ENCODE measurements at regions not wholly inside any gene's neighbourhood (a gene's known extent, or its start where the extent isn't known, plus 50 kb on each side); places are given as distances from the start of the nearest gene placed in this dataset.

DNA sequence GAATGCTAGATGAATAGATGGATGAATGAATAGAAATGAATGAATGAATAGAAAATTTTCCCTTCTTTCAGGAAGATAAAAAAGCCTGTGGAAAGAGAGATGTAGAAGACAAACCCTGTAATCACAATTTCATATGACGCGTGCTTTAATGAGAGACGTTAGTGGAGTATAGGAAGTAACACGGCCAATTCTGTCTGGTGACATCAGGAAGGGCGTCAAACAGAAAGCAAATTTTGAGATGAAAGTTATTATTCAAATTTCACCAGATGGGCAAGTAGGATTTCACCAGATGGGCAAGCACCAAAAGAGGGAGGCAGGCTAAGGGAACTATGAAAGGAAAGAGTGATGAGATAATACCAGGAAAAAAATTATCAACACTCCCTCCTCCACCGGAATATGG lies 128.9 kb upstream of the PRSS1 start:
- intact Hi-C loops (cut with DNase I; ENCODE audit: low total_unique reads): no loop called here
- TF ChIP-seq, protein P1, sequence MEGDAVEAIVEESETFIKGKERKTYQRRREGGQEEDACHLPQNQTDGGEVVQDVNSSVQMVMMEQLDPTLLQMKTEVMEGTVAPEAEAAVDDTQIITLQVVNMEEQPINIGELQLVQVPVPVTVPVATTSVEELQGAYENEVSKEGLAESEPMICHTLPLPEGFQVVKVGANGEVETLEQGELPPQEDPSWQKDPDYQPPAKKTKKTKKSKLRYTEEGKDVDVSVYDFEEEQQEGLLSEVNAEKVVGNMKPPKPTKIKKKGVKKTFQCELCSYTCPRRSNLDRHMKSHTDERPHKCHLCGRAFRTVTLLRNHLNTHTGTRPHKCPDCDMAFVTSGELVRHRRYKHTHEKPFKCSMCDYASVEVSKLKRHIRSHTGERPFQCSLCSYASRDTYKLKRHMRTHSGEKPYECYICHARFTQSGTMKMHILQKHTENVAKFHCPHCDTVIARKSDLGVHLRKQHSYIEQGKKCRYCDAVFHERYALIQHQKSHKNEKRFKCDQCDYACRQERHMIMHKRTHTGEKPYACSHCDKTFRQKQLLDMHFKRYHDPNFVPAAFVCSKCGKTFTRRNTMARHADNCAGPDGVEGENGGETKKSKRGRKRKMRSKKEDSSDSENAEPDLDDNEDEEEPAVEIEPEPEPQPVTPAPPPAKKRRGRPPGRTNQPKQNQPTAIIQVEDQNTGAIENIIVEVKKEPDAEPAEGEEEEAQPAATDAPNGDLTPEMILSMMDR (IDR thresholded peaks at IDR 0.05): no peak
- TF ChIP-seq POLR2AphosphoS5 (IDR thresholded peaks at IDR 0.05): no peak
- no peak for TF ChIP-seq POLR2A (IDR thresholded peaks at IDR 0.05)
- no peak for TF ChIP-seq EP300 (IDR thresholded peaks at IDR 0.05)
- Histone ChIP-seq H3K27ac (no peak overlapping the region), H3K4me3 (no peak overlapping the region), H3K9me3 (no peaks in the 10 kb centered on the region), H3K27me3 (peaks cover 0 to 17% (median 0%) of the 10 kb centered on the region in 3 donors), H3K4me1 (no peaks in the 10 kb centered on the region), H3K36me3 (no peaks in the 10 kb centered on the region)
- 72 to 86% (median 80%) methylated on average over 6 of the region's 6 CpGs for WGBS, 5 donors
- DNase-seq: no peak

DNA sequence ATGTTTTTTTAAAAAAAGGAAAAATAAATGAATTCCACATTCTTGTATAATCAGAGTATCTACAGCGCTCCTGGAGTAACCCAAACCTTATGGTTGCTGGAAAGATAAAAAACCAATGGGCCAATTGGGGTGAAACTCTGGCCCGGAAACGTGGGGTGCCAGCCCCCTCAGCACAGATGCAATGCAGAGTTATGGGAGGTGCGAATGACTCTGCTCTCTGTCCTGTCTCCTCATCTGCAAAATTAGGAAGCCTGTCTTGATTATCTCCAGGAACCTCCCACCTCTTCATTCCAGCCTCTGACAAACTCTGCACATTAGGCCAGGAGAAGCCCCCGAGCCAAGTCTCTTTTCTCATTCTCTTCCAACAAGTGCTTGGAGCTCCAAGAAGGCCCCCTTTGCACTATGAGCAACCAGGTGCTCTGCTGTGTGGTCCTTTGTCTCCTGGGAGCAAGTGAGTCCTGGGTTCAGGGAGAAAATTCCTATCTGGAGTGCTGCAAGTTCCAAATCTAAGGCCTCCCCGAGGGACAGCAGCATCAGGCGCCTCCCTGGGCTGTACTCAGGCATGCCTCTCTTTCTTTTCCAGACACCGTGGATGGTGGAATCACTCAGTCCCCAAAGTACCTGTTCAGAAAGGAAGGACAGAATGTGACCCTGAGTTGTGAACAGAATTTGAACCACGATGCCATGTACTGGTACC lies 130.5 kb upstream of the PRSS1 start:
- Histone ChIP-seq H3K9me3 (no peaks in the 10 kb centered on the region), H3K27me3 (peaks cover 0 to 23% (median 0%) of the 10 kb centered on the region in 3 donors), H3K36me3 (no peaks in the 10 kb centered on the region), H3K27ac (no peak overlapping the region), H3K4me1 (no peaks in the 10 kb centered on the region), H3K4me3 (no peak overlapping the region)
- no peak for DNase-seq
- TF ChIP-seq, protein P1 (IDR thresholded peaks at IDR 0.05): no peak
- TF ChIP-seq POLR2A (IDR thresholded peaks at IDR 0.05) (no peak), EP300 (IDR thresholded peaks at IDR 0.05) (no peak), POLR2AphosphoS5 (IDR thresholded peaks at IDR 0.05) (no peak)
- intact Hi-C loops (cut with DNase I; ENCODE audit: low total_unique reads): loop anchor here (10.0 kb wide), 1 partner anchor 156 kb away; the partner anchor contains the start of gene PRSS2
- WGBS, 5 donors: 80 to 86% (median 82%) methylated on average over 7 to 9 of the region's 9 CpGs

- no peak for TF ChIP-seq EP300 (IDR thresholded peaks at IDR 0.05)
- no peak for TF ChIP-seq POLR2AphosphoS5 (IDR thresholded peaks at IDR 0.05)
- no peak for TF ChIP-seq POLR2A (IDR thresholded peaks at IDR 0.05)
- TF ChIP-seq, protein P1 (IDR thresholded peaks at IDR 0.05): no peak
- Histone ChIP-seq H3K27me3 (peaks cover 0 to 23% (median 0%) of the 10 kb centered on the region in 3 donors), H3K4me3 (no peak overlapping the region), H3K4me1 (no peaks in the 10 kb centered on the region), H3K9me3 (no peaks in the 10 kb centered on the region), H3K27ac (no peak overlapping the region), H3K36me3 (no peaks in the 10 kb centered on the region)
- whole genome bisulfite sequencing, 5 donors: 75 to 92% (median 85%) methylated on average over 2 of the region's 2 CpGs
- no peak for DNase-seq
- intact Hi-C loops (cut with DNase I; ENCODE audit: low total_unique reads): loop anchor here (10.0 kb wide), 1 partner anchor 158 kb away; the partner anchor contains the start of gene PRSS2
These were observed 132.4 kb upstream of the PRSS1 start for GRCh38 chr7:142616842-142617241.

DNA sequence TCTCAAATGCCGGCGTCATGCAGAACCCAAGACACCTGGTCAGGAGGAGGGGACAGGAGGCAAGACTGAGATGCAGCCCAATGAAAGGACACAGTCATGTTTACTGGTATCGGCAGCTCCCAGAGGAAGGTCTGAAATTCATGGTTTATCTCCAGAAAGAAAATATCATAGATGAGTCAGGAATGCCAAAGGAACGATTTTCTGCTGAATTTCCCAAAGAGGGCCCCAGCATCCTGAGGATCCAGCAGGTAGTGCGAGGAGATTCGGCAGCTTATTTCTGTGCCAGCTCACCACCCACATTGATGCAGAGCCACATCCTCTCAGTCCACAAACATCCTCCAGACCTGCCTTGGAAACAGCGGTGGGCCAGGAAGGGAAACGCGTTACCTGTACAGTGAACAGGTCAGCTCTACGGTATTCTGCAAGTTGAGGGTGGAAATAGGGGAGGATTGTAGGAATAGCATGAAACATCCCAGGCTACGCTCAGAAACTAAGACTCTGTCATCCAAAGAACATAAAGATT lies 133.1 kb upstream of the PRSS1 start:
- intact Hi-C loops (cut with DNase I; ENCODE audit: low total_unique reads): loop anchor here (10.0 kb wide), 1 partner anchor 159 kb away; the partner anchor contains the start of gene PRSS2
- Histone ChIP-seq H3K27ac (no peak overlapping the region), H3K27me3 (peaks cover 0 to 19% (median 0%) of the 10 kb centered on the region in 3 donors), H3K4me3 (no peak overlapping the region), H3K4me1 (no peaks in the 10 kb centered on the region), H3K36me3 (no peaks in the 10 kb centered on the region), H3K9me3 (no peaks in the 10 kb centered on the region)
- TF ChIP-seq POLR2A (IDR thresholded peaks at IDR 0.05) (no peak), POLR2AphosphoS5 (IDR thresholded peaks at IDR 0.05) (no peak), EP300 (IDR thresholded peaks at IDR 0.05) (no peak)
- TF ChIP-seq, protein P1 (IDR thresholded peaks at IDR 0.05): no peak
- no peak for DNase-seq
- 69 to 81% (median 74%) methylated on average over 11 of the region's 11 CpGs for WGBS, 5 donors
